GM12873 (cell line): ENCODE measurements at regions not wholly inside any gene's neighbourhood (a gene's known extent, or its start where the extent isn't known, plus 50 kb on each side); places are given as distances from the start of the nearest gene placed in this dataset.

Source experiments
- TF ChIP-seq, protein P1 (sequence below): IDR thresholded peaks from 2 replicates; pipeline ENCODE4 v1.5.1; 2012; ENCODE audit warnings: low read depth, mild to moderate bottlenecking, moderate library complexity, low read length, control low read depth; ENCODE audit not compliant: insufficient read depth; ENCODE audit errors: missing control alignments

DNA sequence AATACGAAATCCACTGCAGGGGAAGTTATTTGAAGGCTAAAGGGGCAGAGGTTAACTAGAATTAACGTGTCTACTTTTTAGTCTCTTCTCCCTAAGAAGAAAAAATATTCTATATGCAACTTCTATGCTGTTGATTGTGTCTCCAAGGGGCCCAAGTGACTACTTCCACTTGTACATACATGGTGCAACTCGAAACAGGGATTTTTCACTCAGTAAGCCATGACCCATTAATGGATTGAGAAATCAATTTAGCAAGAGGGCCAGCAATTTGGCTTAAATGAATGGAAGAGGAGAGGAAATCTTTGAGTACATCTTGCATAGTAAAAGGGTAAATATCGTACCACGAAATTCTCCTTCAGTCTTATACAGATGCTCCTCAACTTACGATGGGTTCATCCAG lies 151.1 kb upstream of the HES1 start:
- TF ChIP-seq, protein P1, sequence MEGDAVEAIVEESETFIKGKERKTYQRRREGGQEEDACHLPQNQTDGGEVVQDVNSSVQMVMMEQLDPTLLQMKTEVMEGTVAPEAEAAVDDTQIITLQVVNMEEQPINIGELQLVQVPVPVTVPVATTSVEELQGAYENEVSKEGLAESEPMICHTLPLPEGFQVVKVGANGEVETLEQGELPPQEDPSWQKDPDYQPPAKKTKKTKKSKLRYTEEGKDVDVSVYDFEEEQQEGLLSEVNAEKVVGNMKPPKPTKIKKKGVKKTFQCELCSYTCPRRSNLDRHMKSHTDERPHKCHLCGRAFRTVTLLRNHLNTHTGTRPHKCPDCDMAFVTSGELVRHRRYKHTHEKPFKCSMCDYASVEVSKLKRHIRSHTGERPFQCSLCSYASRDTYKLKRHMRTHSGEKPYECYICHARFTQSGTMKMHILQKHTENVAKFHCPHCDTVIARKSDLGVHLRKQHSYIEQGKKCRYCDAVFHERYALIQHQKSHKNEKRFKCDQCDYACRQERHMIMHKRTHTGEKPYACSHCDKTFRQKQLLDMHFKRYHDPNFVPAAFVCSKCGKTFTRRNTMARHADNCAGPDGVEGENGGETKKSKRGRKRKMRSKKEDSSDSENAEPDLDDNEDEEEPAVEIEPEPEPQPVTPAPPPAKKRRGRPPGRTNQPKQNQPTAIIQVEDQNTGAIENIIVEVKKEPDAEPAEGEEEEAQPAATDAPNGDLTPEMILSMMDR = no peak

DNA sequence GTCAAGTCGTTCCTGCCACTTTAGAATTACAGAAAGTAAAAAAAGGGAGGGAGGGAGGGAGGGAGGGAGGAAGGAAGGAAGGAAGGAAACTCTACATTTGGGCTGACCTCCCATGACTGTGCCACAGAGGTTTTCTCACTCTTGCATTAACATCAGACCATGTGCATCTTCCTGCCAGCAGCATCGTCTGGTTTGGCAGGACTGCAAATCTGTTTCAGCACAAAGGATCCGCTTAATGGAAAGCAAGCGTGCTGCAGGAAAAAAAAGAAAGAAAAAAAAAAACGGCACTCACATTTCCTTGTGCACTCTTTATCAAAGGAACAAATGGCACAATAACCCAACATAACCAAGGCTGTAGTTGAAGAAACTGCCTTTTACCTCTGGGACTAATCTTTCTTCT lies 148.8 kb upstream of the HES1 start:
- TF ChIP-seq, protein P1 = no peak

DNA sequence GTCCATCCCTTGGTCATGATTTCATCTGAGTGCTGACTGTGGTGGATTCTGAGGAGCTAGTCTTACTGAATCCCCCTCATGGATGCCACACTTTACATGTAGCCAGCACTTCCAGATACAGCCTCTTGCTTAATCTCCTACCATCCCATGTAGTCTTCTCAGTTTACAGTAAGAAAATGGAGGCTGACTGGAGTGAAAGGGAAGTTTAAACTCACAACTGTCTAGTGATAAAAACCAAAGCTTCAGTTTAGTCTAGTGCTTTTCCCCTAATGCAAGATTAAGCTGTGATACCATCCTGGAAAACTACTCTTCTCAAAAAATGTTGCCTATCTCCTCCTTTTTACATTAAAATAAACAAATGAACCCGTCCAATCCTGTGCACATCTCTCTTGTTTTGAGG lies 146.8 kb upstream of the HES1 start:
- TF ChIP-seq, protein P1 = no peak

DNA sequence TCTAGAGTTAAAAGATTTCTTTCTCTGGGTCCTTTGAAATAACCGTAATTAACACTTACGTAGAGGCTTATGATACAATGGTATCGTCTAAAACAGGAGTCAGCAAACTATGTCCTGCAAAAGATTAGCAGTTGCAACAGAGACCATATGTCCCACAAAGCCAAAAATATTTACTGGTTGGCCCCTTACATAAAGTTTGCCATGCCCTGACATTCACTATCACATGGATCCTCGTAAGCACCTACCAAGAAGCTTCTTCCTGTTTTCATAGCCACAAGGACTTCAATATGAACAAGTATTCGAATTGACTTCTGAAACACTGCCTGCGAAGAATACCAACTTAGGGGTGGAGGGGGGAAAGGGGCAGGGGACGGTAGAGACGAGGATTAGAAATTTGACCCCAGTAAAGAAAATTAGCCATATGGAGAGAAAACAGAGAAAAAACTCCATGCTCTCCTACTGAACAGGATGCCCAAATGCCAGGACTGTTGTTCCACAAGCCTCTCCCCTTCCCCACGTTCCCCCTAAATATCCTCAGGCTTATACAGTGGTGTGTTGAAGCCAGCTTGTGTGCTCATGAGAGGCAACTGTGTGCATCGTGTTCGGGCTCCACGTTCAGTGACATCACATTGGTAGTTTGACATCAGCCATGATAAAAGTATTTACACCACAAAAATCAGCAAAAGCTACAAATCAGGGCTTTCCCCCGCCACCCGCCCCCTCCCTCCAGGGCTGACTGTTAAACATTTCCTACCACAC lies 144.1 kb upstream of the HES1 start:
- TF ChIP-seq, protein P1 = no peak

DNA sequence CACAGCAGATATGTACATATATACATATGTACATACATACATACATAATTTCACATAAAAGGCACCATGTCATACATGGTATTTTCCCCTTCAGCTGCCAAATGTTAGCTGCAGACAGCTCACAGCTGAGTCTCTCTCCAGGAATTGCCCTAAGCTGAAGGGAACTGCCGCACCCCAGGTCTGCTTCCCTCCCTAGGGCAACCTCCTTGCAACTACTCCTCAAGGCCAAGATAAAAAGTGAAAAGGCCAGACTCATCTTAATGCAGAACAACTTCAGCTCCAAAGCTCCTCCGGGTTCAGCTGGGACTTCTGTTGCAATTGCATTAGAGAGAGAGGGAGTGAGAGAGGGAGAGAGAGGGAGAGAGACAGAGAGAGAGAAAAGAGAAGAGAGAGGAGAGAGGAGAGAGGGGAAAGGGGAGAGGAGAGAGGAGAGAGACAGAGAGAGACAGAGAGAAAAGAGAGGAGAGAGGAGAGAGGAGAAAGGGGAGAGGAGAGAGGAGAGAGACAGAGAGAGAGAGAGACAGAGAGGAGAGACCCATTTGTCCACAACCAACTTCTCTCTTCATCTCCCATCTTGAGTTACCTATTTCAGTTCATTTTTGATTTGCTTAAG lies 143.4 kb upstream of the HES1 start:
- TF ChIP-seq, protein P1 = no peak

DNA sequence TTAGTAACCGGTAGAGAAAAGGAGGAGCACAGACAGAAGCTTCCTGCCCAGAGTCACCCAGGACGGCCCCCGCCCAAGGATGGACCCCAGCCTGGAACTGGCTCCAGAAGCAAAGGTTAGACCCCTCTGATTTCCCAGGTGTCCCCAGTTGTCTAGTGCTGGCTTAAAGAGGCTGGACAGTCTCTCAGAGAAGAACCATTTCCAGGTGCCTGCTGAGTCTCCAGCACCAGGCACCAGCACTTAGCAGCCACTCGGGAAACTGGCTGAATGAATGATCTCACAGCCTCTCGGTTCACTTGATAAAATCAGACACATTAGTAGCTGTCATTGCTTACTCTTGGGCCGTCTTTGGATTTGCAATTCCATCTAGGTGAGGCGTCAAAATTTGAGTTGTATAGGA lies 139.7 kb upstream of the HES1 start:
- TF ChIP-seq, protein P1 = no peak

DNA sequence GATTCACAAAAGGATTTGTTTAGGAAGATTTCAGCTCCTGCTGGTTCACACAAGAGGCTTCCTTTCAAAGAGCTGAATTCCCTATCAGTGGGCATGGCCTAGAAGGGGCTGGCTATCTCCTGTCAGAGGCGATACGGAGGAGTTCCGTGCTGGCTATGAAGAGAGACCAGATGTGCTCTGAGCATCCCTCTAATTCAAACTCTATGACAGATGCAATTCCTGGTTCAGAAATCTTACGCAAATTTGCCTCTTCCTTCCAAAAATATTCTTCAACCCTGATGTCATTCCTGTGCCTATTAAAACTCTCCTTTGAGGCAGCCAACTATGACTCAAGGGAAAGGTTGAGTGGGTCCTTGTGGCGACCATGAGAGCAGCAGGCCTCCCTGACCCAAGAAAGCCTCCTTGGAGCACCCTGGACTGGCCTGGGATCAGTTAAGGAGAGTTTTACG lies 139.3 kb upstream of the HES1 start:
- TF ChIP-seq, protein P1 = no peak
